Caco-2 (cell line): ENCODE measurements at regions not wholly inside any gene's neighbourhood (a gene's known extent, or its start where the extent isn't known, plus 50 kb on each side); places are given as distances from the start of the nearest gene placed in this dataset.

Experiments
- BruUV-seq: library from RNA; stranded (reverse); fragments of 400-500 nt; replicated peaks from 2 replicates; lab custom pipeline; 2021; lab: Mats Ljungman, UMichigan
- CTCF ChIA-PET: fragments of 300-600 bp; sonication (Branson Sonifier 250); formaldehyde crosslinking; loops from one replicate; lab custom pipeline; 2022; ENCODE audit warnings: antibody characterized with exemption; lab: Charles Lee
- POLR2A ChIA-PET: fragments of 300-600 bp; sonication (Branson Sonifier 250); formaldehyde crosslinking; loops from one replicate; lab custom pipeline; 2022; ENCODE audit warnings: antibody characterized with exemption; lab: Charles Lee
- DNase-seq, 2 experiments: peaks; one replicate each; pipeline versions ENCODE4 v3.0.0 to v3.0.0-alpha.2; 2020 to 2022
- H3K27me3 ChIP-seq: replicated peaks from 2 replicates; pipeline ENCODE4 v1.6.0; 2011; ENCODE audit warnings: low read length; ENCODE audit not compliant: control insufficient read depth, insufficient read depth
- H3K36me3 ChIP-seq: 2 replicates; pipeline ENCODE4 v1.5.1; 2011; ENCODE audit warnings: low read length; ENCODE audit not compliant: control insufficient read depth, insufficient read depth
- H3K4me1 ChIP-seq: fragments of 250-450 bp; sonication (Bioruptor Pico); 2 replicates; pipeline ENCODE4 v1.5.1; 2020; ENCODE audit warnings: mild to moderate bottlenecking
- H3K4me3 ChIP-seq: 2 replicates; pipeline ENCODE4 v1.5.1; 2011; ENCODE audit warnings: low read depth, mild to moderate bottlenecking, control low read depth, low read length
- H3K9me3 ChIP-seq: fragments of 250-450 bp; sonication (Bioruptor Pico); 2 replicates; pipeline ENCODE4 v1.5.1; 2020; ENCODE audit warnings: mild to moderate bottlenecking, moderate library complexity
- H3K27ac Mint-ChIP-seq: one replicate; pipeline ENCODE4 v1.8.0; 2022; ENCODE audit warnings: mixed read lengths; ENCODE audit not compliant: unreplicated experiment
- H3K27me3 Mint-ChIP-seq: one replicate; pipeline ENCODE4 v1.8.0; 2022; ENCODE audit warnings: mixed read lengths; ENCODE audit not compliant: insufficient read depth, unreplicated experiment
- H3K36me3 Mint-ChIP-seq: one replicate; pipeline ENCODE4 v1.8.0; 2022; ENCODE audit warnings: mild to moderate bottlenecking, mixed read lengths; ENCODE audit not compliant: insufficient read depth, unreplicated experiment
- H3K4me1 Mint-ChIP-seq: one replicate; pipeline ENCODE4 v1.8.0; 2022; ENCODE audit warnings: low read depth, mixed read lengths; ENCODE audit not compliant: unreplicated experiment
- H3K4me3 Mint-ChIP-seq: one replicate; pipeline ENCODE4 v1.8.0; 2022; ENCODE audit warnings: mild to moderate bottlenecking, moderate library complexity, mixed read lengths; ENCODE audit not compliant: unreplicated experiment
- H3K9me3 Mint-ChIP-seq: one replicate; pipeline ENCODE4 v1.8.0; 2022; ENCODE audit warnings: mixed read lengths; ENCODE audit not compliant: unreplicated experiment
- intact Hi-C: fragments of 100-400 bp; cut with micrococcal nuclease; formaldehyde crosslinking; loops from one replicate; pipeline ENCODE4 v1.10.0; 2022; ENCODE audit not compliant: unreplicated experiment
- TF ChIP-seq, protein P1 (sequence below), 2 experiments: fragments of 200-600 bp in 1 of 2; IDR thresholded peaks; 1 replicate in 1 of 2; 2 replicates in 1 of 2; pipeline versions ENCODE4 v1.5.1 to v1.8.0; 2011 to 2022; ENCODE audit warnings: antibody characterized with exemption in 1 of 2, control low read depth in 1 of 2, inconsistent platforms in 1 of 2, low read depth in 1 of 2, low read length in 1 of 2, mild to moderate bottlenecking in 1 of 2, moderate library complexity in 1 of 2; ENCODE audit not compliant: insufficient read depth in 1 of 2, severe bottlenecking in 1 of 2, unreplicated experiment in 1 of 2

- no peaks in the 10 kb centered on the region for H3K9me3 ChIP-seq
- POLR2A ChIA-PET, result no interaction called here
- TF ChIP-seq, protein P1, sequence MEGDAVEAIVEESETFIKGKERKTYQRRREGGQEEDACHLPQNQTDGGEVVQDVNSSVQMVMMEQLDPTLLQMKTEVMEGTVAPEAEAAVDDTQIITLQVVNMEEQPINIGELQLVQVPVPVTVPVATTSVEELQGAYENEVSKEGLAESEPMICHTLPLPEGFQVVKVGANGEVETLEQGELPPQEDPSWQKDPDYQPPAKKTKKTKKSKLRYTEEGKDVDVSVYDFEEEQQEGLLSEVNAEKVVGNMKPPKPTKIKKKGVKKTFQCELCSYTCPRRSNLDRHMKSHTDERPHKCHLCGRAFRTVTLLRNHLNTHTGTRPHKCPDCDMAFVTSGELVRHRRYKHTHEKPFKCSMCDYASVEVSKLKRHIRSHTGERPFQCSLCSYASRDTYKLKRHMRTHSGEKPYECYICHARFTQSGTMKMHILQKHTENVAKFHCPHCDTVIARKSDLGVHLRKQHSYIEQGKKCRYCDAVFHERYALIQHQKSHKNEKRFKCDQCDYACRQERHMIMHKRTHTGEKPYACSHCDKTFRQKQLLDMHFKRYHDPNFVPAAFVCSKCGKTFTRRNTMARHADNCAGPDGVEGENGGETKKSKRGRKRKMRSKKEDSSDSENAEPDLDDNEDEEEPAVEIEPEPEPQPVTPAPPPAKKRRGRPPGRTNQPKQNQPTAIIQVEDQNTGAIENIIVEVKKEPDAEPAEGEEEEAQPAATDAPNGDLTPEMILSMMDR (IDR thresholded peaks at IDR 0.05; ENCODE audit: insufficient read depth in 1 of 2, low read depth in 1 of 2, low read length in 1 of 2, severe bottlenecking in 1 of 2, unreplicated experiment in 1 of 2), result no peak
- H3K36me3 ChIP-seq, result no peaks in the 10 kb centered on the region
- no TSS peak for BruUV-seq
- no peak for DNase-seq
- no peak overlapping the region for H3K27ac Mint-ChIP-seq
- H3K4me1 ChIP-seq, result peaks cover 12% of the 10 kb centered on the region
- H3K4me3 ChIP-seq, result no peak overlapping the region
- no peaks in the 10 kb centered on the region for H3K4me1 Mint-ChIP-seq
- no peak overlapping the region for H3K4me3 Mint-ChIP-seq
- H3K27me3 Mint-ChIP-seq, result no peaks in the 10 kb centered on the region
- CTCF ChIA-PET, result no interaction called here
- intact Hi-C loops, result no loop called here
- H3K27me3 ChIP-seq, result no peaks in the 10 kb centered on the region
- peaks cover 9% of the 10 kb centered on the region for H3K9me3 Mint-ChIP-seq
- no peaks in the 10 kb centered on the region for H3K36me3 Mint-ChIP-seq
Observed at GRCh38 chrX:45502396-45502795, 301.7 kb upstream of the DIPK2B start.

- Histone ChIP-seq H3K4me1 (no peaks in the 10 kb centered on the region), H3K9me3 (no peaks in the 10 kb centered on the region), H3K36me3 (no peaks in the 10 kb centered on the region), H3K4me3 (no peak overlapping the region), H3K27me3 (no peaks in the 10 kb centered on the region)
- TF ChIP-seq, protein P1 (IDR thresholded peaks at IDR 0.05; ENCODE audit: insufficient read depth in 1 of 2, low read depth in 1 of 2, low read length in 1 of 2, severe bottlenecking in 1 of 2, unreplicated experiment in 1 of 2), result no peak
- H3K9me3 Mint-ChIP-seq, result peaks cover 36% of the 10 kb centered on the region
- intact Hi-C loops, result no loop called here
- BruUV-seq, result no TSS peak
- no peak for DNase-seq
- ChIA-PET CTCF (no interaction called here), POLR2A (no interaction called here)
- H3K4me1 Mint-ChIP-seq, result no peaks in the 10 kb centered on the region
- no peaks in the 10 kb centered on the region for H3K27me3 Mint-ChIP-seq
- H3K4me3 Mint-ChIP-seq, result no peak overlapping the region
- no peak overlapping the region for H3K27ac Mint-ChIP-seq
- no peaks in the 10 kb centered on the region for H3K36me3 Mint-ChIP-seq
Observed at GRCh38 chrX:45497290-45497689, 296.6 kb upstream of the DIPK2B start.

DNA sequence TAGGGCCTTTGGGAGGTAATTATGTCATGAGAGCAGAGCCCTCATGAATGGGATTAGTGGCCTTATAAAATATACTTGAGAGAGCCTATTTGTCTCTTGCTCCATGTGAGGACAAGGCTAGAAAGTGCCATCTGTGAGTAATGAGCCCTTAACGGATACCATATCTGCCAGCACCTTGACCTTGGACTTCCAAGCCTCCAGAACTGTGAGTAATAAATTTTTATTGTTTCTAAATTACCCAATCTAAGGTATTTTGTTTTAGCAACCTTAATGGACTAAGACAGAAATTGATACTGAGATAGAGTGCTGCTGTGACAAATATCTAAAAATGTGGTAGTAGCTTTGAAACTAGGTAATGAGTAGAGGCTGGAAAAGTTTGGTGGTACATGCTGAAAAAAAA is 285.0 kb upstream of the DIPK2B start:
- Mint-ChIP-seq H3K27ac (no peak overlapping the region), H3K4me3 (no peak overlapping the region), H3K27me3 (no peaks in the 10 kb centered on the region), H3K36me3 (no peaks in the 10 kb centered on the region), H3K9me3 (peaks cover 6% of the 10 kb centered on the region), H3K4me1 (no peaks in the 10 kb centered on the region)
- BruUV-seq, result no TSS peak
- Histone ChIP-seq H3K36me3 (no peaks in the 10 kb centered on the region), H3K4me1 (no peaks in the 10 kb centered on the region), H3K4me3 (no peak overlapping the region), H3K9me3 (no peaks in the 10 kb centered on the region), H3K27me3 (no peaks in the 10 kb centered on the region)
- no peak for DNase-seq
- intact Hi-C loops, result no loop called here
- ChIA-PET CTCF (no interaction called here), POLR2A (no interaction called here)
- TF ChIP-seq, protein P1 (IDR thresholded peaks at IDR 0.05; ENCODE audit: insufficient read depth in 1 of 2, low read depth in 1 of 2, low read length in 1 of 2, severe bottlenecking in 1 of 2, unreplicated experiment in 1 of 2), result no peak
